ENCODE measurements at regions not wholly inside any gene's neighbourhood (a gene's known extent, or its start where the extent isn't known, plus 50 kb on each side); places are given as distances from the start of the nearest gene placed in this dataset.

GRCh38 chr7:119936836-119937235, 336.1 kb upstream of the KCND2 start:
- no peak overlapping the region for H3K4me3 ChIP-seq
- no peaks in the 10 kb centered on the region for H3K27me3 ChIP-seq
- no peaks in the 10 kb centered on the region for H3K9me3 ChIP-seq (ENCODE audit: low read depth)
- no peak overlapping the region for H3K27ac ChIP-seq
- no peak for TF ChIP-seq CTCF (IDR thresholded peaks at IDR 0.05; ENCODE audit: low read depth, low read length)
- no peaks in the 10 kb centered on the region for H3K36me3 ChIP-seq
- H3K4me1 ChIP-seq (ENCODE audit: low read depth) = no peaks in the 10 kb centered on the region
- DNase-seq (ENCODE audit: low read depth in 1 of 2, low spot score in 1 of 2) = no peak

- H3K36me3 ChIP-seq = no peaks in the 10 kb centered on the region
- no peak for TF ChIP-seq CTCF (IDR thresholded peaks at IDR 0.05; ENCODE audit: low read depth, low read length)
- no peak for DNase-seq (ENCODE audit: low read depth in 1 of 2, low spot score in 1 of 2)
- H3K9me3 ChIP-seq (ENCODE audit: low read depth) = no peaks in the 10 kb centered on the region
- no peaks in the 10 kb centered on the region for H3K27me3 ChIP-seq
- no peak overlapping the region for H3K4me3 ChIP-seq
- no peak overlapping the region for H3K27ac ChIP-seq
- no peaks in the 10 kb centered on the region for H3K4me1 ChIP-seq (ENCODE audit: low read depth)
Measured at GRCh38 chr7:119937745-119938144, 335.2 kb upstream of the KCND2 start.

- TF ChIP-seq CTCF (IDR thresholded peaks at IDR 0.05; ENCODE audit: low read depth, low read length) = no peak
Measured at GRCh38 chr7:119943942-119944600, 328.9 kb upstream of the KCND2 start.

GRCh38 chr7:119944601-119944972, 328.4 kb upstream of the KCND2 start:
- no peaks in the 10 kb centered on the region for H3K9me3 ChIP-seq (ENCODE audit: low read depth)
- no peak for TF ChIP-seq CTCF (IDR thresholded peaks at IDR 0.05; ENCODE audit: low read depth, low read length)
- no peaks in the 10 kb centered on the region for H3K4me1 ChIP-seq (ENCODE audit: low read depth)
- no peaks in the 10 kb centered on the region for H3K27me3 ChIP-seq
- no peak overlapping the region for H3K4me3 ChIP-seq
- DNase-seq (ENCODE audit: low read depth in 1 of 2, low spot score in 1 of 2) = no peak
- no peak overlapping the region for H3K27ac ChIP-seq
- no peaks in the 10 kb centered on the region for H3K36me3 ChIP-seq

More at GRCh38 chr7:119943942-119944600, 328.9 kb upstream of the KCND2 start:
- no peak overlapping the region for H3K27ac ChIP-seq
- H3K9me3 ChIP-seq (ENCODE audit: low read depth) = no peaks in the 10 kb centered on the region
- H3K36me3 ChIP-seq = no peaks in the 10 kb centered on the region
- no peak overlapping the region for H3K4me3 ChIP-seq
- no peaks in the 10 kb centered on the region for H3K27me3 ChIP-seq
- no peaks in the 10 kb centered on the region for H3K4me1 ChIP-seq (ENCODE audit: low read depth)
- DNase-seq (ENCODE audit: low read depth in 1 of 2, low spot score in 1 of 2) = no peak

- no peak for DNase-seq (ENCODE audit: low read depth in 1 of 2, low spot score in 1 of 2)
- H3K9me3 ChIP-seq (ENCODE audit: low read depth) = no peaks in the 10 kb centered on the region
- no peak overlapping the region for H3K27ac ChIP-seq
- TF ChIP-seq CTCF (IDR thresholded peaks at IDR 0.05; ENCODE audit: low read depth, low read length) = no peak
- no peaks in the 10 kb centered on the region for H3K27me3 ChIP-seq
- no peaks in the 10 kb centered on the region for H3K36me3 ChIP-seq
- no peak overlapping the region for H3K4me3 ChIP-seq
- H3K4me1 ChIP-seq (ENCODE audit: low read depth) = no peaks in the 10 kb centered on the region
Measured at GRCh38 chr7:119945822-119946221, 327.2 kb upstream of the KCND2 start.

All from cardiac muscle cell (in vitro differentiated cells and primary cell).